Activated T-cell treated with anti-CD3 and anti-CD28 coated beads for 1 hour (primary cell): ENCODE measurements at regions not wholly inside any gene's neighbourhood (a gene's known extent, or its start where the extent isn't known, plus 50 kb on each side); places are given as distances from the start of the nearest gene placed in this dataset.
"Not testable (repeated sequence)": the region's sequence is repeated elsewhere in the genome, so short reads cannot be mapped to it uniquely, and the experiment has no call there.

Source experiments
- DNase-seq: peaks from one replicate; pipeline ENCODE4 v3.0.0-alpha.2; 2020; ENCODE audit warnings: low read depth

- no peak for DNase-seq
Observed at GRCh38 chr5:124895236-124895635, 148.8 kb upstream of the ZNF608 start.

- DNase-seq: no peak
Observed at GRCh38 chr5:124901081-124901480, 154.6 kb upstream of the ZNF608 start.

- no peak for DNase-seq
Observed at GRCh38 chr5:124902097-124902821, 155.8 kb upstream of the ZNF608 start.

GRCh38 chr5:124905256-124906130 is 159.1 kb upstream of the ZNF608 start:
- DNase-seq: no peak

- DNase-seq: no peak
Observed at GRCh38 chr5:124906339-124907097, 160.1 kb upstream of the ZNF608 start.

- DNase-seq: no peak
Observed at GRCh38 chr5:124907098-124907644, 160.7 kb upstream of the ZNF608 start.

- no peak for DNase-seq
Observed at GRCh38 chr5:124908581-124909451, 162.4 kb upstream of the ZNF608 start.

GRCh38 chr5:124909734-124910133 is 163.3 kb upstream of the ZNF608 start:
- DNase-seq: no peak

- DNase-seq: no peak
Observed at GRCh38 chr5:124910354-124911016, 164.0 kb upstream of the ZNF608 start.

- DNase-seq: no peak
Observed at GRCh38 chr5:124912638-124913328, 166.3 kb upstream of the ZNF608 start.

- DNase-seq: no peak
Observed at GRCh38 chr5:124913329-124913653, 166.9 kb upstream of the ZNF608 start.

GRCh38 chr5:124916313-124916712 is 169.9 kb upstream of the ZNF608 start:
- DNase-seq: not testable (repeated sequence)

- DNase-seq: no peak
Observed at GRCh38 chr5:124918618-124919017, 172.2 kb upstream of the ZNF608 start.

GRCh38 chr5:124919076-124919475 is 172.6 kb upstream of the ZNF608 start:
- DNase-seq: no peak

GRCh38 chr5:124919747-124920525 is 173.5 kb upstream of the ZNF608 start:
- no peak for DNase-seq

GRCh38 chr5:124920909-124921666 is 174.6 kb upstream of the ZNF608 start:
- DNase-seq: no peak

- no peak for DNase-seq
Observed at GRCh38 chr5:124921694-124922093, 175.3 kb upstream of the ZNF608 start.

- DNase-seq: no peak
Observed at GRCh38 chr5:124922255-124922975, 176.0 kb upstream of the ZNF608 start.
